GM19043 (cell line): ENCODE measurements at regions not wholly inside any gene's neighbourhood (a gene's known extent, or its start where the extent isn't known, plus 50 kb on each side); places are given as distances from the start of the nearest gene placed in this dataset.
A peak's percentile ranks its signal among the peaks of the same experiment; 100 is the strongest.
"Not testable (repeated sequence)": the region's sequence is repeated elsewhere in the genome, so short reads cannot be mapped to it uniquely, and the experiment has no call there.

ENCODE experiments used
- ATAC-seq: cut with Tn5 transposase; IDR thresholded peaks from one replicate; pipeline ENCODE4 v1.9.1; 2021; ENCODE audit warnings: low read depth; ENCODE audit not compliant: unreplicated experiment

DNA sequence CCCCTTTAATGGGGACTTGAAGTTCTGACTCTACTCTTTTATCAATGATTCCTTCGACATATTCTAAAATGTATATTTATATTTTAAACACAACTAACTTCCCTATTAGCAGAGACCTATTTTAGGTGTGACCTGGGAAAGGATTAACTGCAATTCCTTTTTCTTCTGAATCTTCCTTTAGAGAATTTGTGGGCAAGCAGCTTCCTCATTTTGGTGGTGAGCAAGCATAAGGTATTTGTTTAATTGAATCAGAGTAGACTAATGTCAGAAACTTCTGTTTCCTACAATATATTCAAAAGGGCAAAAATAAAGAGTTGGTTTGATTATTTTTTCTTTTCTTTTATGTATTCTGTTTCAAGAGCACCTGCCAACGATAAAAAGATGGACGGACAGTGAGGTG, 237.0 kb downstream of the IKZF2 start:
- ATAC-seq: peak; percentile 47

DNA sequence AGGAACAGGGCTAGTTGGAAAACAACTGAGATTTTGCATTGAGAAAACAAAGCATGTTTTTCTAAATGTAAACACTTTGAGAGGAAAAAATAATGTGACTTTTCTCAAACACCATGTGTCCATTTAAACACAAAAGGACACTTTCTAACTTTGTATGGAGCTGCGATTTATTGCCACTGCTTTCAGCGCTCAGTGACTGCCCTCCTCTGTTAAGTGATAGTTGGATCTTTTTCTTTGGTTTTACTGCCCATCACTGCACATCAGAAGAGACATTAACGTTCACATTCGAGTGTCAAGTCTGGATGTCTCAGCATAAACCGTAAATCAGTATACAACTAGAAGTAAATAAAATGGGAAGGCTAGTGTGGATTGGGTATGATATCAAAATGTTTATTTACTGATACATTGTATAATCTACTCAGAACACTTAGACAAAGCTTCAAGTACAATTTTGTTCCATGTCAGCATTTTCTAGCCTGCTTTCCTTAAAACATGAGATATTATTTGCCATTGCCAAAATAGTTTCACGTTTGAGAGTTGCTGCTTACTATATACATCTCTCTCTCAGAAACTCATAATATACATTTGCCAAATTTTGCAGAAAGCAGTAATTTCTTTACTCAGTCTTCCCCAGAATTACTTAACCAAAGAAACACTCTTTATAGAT, 237.6 kb downstream of the IKZF2 start:
- no peak for ATAC-seq

DNA sequence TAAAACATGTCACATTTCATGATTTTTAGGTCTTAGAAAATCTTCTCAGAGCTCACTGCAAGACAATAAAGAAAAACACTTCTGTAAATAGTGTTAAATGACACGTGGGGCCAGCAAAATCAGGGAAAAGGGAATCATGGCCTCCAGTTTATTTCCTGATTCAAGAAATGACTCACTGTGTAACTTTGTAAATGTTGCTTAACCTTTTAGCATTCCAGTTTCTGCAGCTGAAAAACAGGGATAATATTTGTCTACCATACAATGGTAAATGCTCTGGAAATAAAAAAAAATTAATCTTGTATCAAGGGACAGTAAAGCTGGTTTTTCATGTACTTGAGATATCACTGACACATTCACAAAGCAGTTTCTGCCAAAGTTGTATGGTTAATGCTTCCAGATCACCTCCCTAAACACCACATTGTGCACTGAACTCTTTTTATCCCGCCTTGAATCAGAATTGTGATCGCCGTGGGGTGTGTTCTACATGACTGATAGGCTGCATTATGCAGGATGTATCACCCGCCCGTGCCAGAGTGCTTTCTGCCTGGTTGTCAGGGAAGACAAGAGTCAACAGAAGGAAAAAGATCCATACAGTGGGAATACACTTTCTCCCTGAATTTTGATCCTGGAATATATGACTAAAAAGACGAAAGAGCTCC, 238.8 kb downstream of the IKZF2 start:
- no peak for ATAC-seq

DNA sequence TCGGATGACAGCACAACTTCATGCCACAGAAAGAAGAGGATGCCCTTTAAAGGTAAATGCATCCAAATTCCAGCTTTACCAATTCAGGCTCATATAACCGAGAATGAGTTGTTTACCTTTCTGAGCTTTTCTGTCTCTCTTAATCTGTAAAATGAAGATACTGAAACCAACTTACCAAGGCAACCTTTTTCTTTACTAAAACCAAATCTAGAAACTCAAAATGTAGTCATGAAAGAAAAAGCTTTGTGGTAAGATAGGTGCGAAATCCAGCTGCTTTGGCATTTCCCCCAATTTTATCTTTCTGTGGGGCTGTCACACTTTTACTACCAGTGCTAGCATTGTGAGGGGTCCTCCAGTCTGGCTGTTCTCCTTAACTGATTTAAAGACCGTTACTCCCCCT, 240.4 kb downstream of the IKZF2 start:
- no peak for ATAC-seq

DNA sequence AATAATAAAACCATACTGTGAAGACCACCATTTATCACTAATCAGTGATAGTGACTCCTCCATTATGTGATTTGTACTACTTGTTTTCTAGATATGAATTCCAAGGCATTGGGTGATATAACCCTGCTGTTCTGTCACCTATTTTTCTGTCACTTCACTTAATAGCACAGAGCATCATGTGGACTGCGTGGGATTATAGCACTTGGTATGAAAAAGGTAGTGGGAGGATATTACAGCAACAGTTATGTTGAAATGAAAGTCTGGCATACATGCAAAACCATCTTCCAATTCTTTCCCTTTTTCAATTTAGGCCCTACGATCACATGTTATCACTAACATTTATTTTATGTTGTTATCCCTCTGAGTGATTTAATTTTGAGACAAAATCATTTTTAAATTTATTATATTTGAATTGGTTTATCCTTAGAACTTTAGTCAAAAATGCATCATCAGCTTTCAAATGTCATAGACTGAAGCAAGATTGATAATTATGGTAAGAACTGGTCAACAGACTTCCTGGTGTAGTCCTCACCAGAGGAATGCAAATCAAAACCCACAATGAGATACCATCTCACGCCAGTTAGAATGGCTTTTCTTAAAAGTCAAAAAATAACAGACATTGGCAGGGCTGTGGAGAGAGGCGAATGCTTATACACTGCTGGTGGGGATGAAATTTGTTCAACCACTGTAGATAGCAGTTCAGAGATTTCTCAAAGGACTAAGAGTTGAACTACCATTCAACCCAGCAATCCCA, 242.6 kb downstream of the IKZF2 start:
- no peak for ATAC-seq

DNA sequence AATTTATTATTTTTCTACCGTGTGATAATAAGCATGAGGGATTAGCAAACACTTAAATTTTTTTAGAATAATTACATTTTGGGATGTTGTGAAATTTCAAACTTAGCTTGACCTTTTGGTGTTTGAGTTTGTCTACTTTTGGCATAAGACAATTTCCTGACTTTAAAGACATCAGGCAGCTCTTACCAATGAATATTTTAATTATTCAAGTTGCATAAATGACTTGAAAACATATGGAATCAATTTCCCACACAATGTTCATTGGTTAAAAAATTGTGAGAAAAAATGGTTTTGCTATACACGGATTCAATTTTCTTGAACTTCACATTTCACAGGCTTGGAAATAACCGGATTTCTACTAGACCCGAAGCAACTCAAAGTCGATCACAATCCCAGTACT, 243.4 kb downstream of the IKZF2 start:
- ATAC-seq: no peak

DNA sequence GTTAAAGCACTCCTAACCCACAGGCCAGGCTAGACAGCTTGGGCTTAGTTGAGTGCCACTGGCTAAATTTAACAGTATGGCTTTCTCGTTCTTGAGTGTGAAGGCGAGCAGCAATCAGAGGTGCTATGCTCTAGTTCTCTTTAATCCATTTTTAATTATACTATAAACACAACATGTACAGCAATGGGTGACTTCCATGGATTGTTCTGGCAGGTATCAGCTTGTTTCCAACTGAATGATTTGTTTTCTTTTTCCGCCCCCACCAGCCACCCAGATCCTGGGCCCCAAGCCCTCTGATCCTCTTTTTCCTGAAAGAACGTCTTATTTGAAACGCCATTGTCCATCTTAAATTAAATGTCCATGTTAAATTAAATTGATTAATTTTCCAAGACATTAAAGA, 244.8 kb downstream of the IKZF2 start:
- no peak for ATAC-seq

DNA sequence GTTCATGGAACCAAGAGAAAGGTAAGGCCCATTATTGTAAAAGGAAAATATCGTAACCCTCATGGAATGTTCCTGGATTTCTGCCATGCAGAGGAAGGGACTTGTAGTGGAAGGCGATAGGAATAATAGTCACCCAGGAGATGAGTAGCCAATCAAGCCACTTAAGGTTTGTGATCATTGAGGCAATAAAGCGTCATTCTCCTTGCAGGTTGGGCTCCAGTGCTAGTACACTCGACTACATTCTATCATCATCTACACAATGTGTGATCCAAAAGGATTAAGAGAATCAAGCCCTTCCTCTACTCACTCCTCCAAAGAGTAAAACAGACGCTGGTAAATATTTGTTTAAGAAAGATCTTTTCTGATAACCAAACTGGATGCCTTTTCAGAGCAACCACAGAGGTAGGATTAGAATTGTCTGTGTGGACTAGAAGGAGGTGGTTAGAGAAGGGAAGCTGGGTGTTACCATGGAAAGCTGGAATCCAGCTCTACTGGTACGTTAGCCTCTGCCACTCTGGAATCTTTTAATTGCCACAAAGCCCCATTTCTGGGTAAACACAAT, 245.7 kb downstream of the IKZF2 start:
- ATAC-seq: no peak

DNA sequence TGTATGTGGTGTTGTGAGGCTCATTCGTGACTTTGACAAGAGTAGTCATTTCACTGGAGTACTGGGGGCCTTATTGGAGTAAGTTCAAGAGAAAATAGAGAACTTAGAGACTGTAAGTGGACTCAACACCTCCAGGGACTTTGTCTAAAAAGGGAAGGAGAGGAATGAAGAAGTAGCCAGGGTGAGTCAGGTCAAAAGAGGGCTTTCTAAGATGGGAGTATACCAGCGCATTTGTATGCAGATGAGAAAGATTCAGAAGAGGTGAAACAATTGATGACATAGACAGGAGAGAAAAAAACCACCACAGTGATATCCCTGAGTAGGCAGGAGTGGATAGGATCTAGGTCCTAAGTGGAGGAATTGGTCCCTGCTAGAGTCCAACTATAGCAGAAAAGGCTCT, 246.8 kb downstream of the IKZF2 start:
- ATAC-seq: no peak

DNA sequence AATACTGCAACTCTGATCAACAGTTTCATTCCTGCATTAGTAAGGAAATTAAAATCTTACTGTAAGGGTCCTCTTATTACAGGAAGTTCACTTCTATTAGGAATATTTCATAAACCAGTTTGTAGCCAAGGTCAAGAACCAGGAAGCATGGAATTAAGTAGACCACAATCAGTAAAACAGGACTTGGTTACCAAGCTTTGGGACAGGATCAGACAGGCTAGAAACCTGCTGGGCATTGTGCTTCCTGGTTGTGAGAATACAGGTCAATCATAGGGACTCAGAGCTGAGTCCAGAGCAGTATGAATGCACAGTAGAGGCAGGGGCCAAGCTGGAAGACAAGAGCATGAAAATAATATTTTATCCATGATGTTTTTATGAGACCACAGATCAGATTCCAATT, 248.0 kb downstream of the IKZF2 start:
- ATAC-seq: no peak

DNA sequence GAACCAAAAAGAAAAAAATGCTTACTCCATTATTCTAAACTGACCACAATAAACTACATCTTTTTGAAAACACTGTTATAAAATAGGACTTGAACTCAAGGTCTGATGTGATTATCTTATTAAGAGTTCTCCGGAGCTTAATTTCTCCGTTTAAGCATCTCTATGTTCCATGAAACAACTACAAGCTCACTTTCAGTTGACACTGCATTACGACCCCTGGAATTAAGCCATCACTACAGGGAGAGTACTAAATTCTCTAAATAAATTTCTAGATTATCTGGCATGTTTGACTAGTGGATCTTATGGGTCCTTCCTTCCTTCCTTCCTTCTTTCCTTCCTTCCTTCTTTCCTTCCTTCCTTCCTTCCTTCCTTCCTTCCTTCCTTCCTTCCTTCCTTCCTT, 249.0 kb downstream of the IKZF2 start:
- no peak for ATAC-seq

DNA sequence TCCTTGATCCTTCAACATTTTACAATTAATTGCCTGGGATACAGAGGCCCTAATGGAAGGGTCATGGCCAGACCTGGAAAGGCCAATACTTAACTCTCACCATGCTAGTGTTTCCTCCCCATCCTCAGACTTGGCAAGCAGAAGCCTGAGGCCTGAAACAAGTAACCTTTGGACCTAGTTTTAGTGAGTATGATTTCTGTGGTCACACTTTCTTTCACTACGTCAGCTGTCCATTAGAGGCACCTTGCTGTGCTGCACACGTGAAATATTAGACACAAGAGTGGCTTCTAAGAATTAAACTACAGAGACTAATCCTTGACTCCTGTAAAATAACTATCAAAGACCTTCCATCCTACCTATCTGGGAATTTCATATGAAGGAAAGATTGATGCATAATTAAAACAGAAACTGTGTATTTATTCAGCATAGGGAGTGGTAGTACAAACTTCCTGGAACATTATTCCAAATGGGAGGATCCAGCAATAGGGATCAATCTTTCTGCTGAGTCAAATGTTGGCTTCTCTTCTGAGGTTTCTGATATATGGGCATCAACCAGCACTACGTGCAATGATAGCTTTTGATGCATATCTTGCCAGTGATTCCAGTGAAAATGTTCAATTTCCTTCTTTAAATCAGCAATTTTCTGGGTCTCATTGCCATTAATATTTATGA, 249.7 kb downstream of the IKZF2 start:
- no peak for ATAC-seq

DNA sequence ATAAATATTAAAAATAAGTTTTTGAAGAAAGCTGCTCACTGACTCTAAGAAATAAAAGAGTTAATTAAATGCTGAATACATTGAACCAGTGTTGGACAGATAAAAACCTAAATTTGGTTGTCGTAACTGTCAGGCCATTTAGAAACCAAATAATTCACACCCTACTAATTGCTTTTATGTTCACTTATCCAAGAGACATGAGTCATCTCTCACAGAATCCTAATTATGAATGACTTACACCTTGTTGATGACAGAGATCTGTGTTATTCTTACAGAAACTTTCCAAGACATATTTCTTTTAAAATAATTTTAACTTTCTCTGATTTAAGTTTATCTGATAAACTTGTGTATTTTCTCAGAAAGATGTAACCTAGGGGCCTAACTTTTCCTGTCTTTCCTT, 250.7 kb downstream of the IKZF2 start:
- ATAC-seq: no peak

DNA sequence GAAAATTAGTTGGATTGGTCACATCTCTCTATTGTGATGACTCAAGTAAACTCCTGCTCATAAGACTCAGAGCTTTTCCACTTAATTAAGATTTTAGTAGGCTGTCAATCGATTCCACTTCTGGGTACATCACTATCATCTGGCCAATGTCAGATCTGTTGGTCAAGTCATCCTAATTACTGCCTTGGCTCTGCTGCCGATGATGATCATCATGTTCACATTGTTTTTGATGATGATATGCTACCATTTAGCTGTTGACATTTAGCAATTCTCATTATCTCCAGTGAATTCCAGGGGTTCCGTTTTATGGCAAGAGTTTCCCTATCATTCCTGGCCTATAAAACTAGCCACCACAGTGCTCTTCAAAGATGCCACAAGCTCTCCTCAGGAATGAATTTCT, 253.4 kb downstream of the IKZF2 start:
- ATAC-seq: no peak

DNA sequence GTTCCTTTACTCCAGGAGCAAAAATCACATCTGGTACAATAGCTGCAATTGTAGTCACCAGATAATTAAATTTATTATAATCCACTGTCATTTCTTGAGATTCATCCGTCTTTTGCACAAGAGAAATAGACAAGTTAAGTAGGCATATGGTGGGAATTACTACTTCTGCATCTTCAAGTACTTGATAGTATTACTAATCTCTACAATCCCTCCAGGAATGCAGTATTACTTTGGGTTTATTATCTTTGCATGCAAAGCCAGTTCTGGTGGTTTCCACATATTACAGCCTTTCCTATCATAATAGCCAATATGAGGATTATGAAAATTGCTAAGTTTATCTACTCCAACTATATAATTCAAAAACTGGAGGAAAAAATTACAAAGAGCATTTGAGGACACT, 254.1 kb downstream of the IKZF2 start:
- no peak for ATAC-seq

DNA sequence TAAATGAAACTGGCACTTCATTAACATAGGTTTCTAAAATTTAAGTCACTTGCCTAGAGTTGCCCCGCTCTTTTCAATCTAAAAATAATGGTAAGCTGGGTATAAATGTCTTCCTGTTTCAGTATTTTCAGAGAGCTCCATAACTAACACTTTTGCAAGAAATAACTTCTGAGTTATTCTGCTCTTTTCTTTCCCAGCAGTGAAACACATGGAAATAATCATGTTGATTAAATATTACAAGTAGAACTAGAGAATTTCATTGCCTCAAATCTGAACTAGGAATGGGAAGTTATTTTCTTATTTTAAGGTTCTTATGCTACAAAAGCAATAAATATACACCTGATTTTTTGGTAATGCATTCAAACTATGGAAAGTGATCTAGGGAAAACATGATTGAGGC, 257.4 kb downstream of the IKZF2 start:
- ATAC-seq: no peak

DNA sequence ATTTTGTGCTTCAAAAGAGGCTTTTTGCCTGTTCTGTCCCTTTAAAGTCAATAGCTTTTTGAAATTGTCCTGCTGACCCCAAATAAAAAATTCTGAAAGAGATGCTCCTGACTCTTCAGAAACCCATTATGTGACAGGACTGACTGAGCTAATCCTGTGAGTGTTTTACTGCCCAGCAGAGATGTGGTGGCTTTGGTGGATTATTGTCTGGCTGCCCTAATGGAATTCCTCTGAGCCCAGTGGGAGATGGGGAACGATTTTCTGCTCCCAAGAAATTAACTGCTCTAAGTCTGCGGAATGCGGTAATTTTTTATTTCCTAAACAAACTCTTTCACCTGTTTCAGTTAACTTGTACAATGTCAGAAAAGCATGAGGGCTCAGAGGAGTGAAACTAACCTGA, 258.2 kb downstream of the IKZF2 start:
- no peak for ATAC-seq

DNA sequence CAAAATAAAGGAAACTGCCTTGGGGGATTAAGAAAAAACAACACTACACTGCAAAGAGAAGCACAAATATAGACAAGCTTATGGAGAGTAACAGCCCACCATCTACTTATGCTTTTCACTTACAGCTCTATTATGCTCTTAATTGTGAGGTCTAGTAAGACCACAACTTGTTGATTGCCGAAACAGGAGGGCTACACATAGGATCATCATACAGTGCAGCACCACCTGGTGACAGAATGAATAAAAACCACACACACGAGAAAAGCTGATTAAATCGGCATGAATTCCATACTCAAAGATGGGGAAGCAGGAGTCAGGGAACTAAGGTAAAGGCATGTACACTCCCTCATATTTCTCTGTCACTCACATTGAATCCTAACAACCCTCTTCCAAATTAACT, 259.2 kb downstream of the IKZF2 start:
- ATAC-seq: no peak

DNA sequence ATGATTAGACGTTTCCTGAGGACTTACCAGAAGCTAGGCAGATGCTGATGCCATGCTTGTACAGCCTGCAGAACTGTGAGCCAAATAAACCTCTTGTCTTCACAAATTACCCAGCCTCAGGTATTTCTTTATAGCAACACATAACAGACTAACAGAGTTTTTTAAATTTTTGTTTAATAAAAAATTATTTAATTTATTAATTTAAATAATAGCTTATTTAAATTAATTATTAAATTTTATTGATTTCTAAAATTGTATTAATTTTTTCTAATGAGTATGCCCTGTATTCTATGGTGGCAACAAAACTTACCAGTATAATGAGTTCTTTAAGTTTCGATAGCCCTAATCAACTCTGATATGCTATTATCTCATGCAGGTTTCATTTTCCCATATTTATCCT, 259.8 kb downstream of the IKZF2 start:
- no peak for ATAC-seq

DNA sequence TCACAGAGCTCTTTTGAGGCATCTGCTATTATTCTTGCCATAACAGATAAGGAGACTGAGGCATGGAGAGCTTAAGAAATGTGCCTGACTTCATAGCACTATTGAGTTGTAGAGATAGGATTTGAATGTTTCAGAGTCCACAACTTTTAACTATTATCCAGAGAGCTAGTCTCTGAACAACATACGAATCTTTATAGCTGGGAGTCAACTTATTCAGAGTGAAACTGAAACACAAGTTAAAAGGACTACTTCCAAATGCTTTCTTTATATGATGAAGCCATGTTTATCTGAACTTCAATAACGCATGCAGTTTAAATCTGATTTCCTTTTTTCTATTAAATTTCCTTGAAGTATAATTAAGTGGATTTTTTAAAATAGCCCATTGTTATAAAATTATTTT, 268.8 kb downstream of the IKZF2 start:
- peak; percentile 75 for ATAC-seq

DNA sequence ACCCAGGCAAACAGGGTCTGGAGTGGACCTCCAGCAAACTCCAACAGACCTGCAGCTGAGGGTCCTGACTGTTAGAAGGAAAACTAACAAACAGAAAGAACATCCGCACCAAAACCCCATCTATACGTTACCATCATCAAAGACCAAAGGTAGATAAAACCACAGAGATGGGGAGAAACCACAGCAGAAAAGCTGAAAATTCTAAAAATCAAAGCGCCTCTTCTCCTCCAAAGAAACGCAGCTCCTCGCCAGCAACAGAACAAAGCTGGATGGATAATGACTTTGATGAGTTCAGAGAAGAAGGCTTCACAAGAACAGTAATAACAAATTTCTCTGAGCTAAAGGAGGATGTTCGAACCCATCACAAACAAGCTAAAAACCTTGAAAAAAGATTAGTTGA, 274.9 kb downstream of the IKZF2 start:
- not testable (repeated sequence) for ATAC-seq
